HAP-1 (cell line): ENCODE measurements at regions not wholly inside any gene's neighbourhood (a gene's known extent, or its start where the extent isn't known, plus 50 kb on each side); places are given as distances from the start of the nearest gene placed in this dataset.
"Not testable (repeated sequence)": the region's sequence is repeated elsewhere in the genome, so short reads cannot be mapped to it uniquely, and the experiment has no call there.

ENCODE experiments used
- DNase-seq, 2 experiments: peaks; one replicate each; pipeline ENCODE4 v3.0.0-alpha.2; 2016 to 2020; ENCODE audit warnings: low spot score in 2 of 2
- H3K27me3 ChIP-seq: fragments of 250-450 bp; sonication (Bioruptor Pico); 2 replicates; pipeline ENCODE4 v1.5.1; 2020; ENCODE audit warnings: low read depth, mild to moderate bottlenecking, moderate library complexity
- H3K36me3 ChIP-seq: fragments of 250-450 bp; sonication (Bioruptor Pico); replicated peaks from 2 replicates; pipeline ENCODE4 v1.5.1; 2020; ENCODE audit warnings: mild to moderate bottlenecking
- H3K4me1 ChIP-seq: fragments of 250-450 bp; sonication (Bioruptor Pico); 2 replicates; pipeline ENCODE4 v1.5.1; 2020; ENCODE audit warnings: mild to moderate bottlenecking
- H3K4me3 ChIP-seq: fragments of 250-450 bp; sonication (Bioruptor Pico); 2 replicates; pipeline ENCODE4 v1.5.1; 2020; ENCODE audit warnings: mild to moderate bottlenecking, moderate library complexity
- H3K9me3 ChIP-seq: fragments of 250-450 bp; sonication (Bioruptor Pico); 2 replicates; pipeline ENCODE4 v1.5.1; 2020; ENCODE audit warnings: mild to moderate bottlenecking, moderate library complexity
- in situ Hi-C: fragments of 300-500 bp; cut with MboI; formaldehyde crosslinking; loops from 3 replicates; pipeline ENCODE4 v1.14.3; 2020; ENCODE audit warnings: low sequenced_read_pairs, inconsistent platforms, mixed read lengths

- no peak for DNase-seq
- Histone ChIP-seq H3K4me1 (no peaks in the 10 kb centered on the region), H3K27me3 (no peaks in the 10 kb centered on the region; the same call in 1 of the 2 replicates), H3K9me3 (no peaks in the 10 kb centered on the region), H3K4me3 (no peak overlapping the region), H3K36me3 (no peaks in the 10 kb centered on the region)
- in situ Hi-C loops: no loop called here
These were observed 148.3 kb downstream of the JRKL start for GRCh38 chr11:96538104-96538503.

DNA sequence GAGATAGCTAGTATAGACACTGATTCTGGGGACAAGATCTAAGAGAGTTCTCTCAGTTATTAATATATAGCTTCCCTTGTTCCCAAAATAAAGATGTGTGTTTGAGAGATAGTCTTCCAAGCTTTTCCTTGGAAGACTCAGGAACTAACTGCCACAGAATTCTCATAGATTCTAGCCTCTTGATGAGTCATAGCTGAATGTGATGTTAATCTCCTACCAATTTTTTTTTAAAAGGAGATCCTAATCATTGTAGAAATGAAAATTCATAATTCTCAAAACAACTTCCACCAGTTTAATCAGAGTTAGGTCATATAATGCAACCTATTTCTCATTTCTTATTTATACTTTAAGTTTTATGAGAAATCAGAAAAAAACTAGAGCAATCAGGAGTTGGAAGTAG is 148.8 kb downstream of the JRKL start:
- Histone ChIP-seq H3K4me3 (no peak overlapping the region), H3K36me3 (no peaks in the 10 kb centered on the region), H3K27me3 (no peaks in the 10 kb centered on the region; the same call in 1 of the 2 replicates), H3K4me1 (no peaks in the 10 kb centered on the region), H3K9me3 (no peaks in the 10 kb centered on the region)
- no peak for DNase-seq
- in situ Hi-C loops: no loop called here

DNA sequence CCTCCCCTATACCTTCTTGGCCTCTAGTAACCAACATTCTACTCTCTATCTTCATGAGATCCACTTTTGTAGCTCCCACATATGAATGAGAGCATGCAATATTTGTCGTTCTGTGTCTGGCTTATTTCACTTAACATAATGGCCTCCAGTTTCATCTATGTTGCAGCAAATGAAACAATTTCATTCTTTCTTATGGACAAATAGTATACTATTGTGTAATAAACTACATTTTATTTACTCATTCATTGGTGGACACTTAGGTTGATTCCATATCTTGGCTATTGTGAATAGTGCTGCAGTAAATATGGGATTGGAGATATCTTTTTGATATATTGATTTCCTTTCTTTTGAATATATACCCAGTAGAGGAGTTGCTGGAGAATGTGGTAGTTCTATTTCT is 151.1 kb downstream of the JRKL start:
- in situ Hi-C loops: no loop called here
- Histone ChIP-seq H3K36me3 (no peaks in the 10 kb centered on the region), H3K9me3 (no peaks in the 10 kb centered on the region), H3K4me3 (no peak overlapping the region), H3K4me1 (no peaks in the 10 kb centered on the region), H3K27me3 (no peaks in the 10 kb centered on the region)
- DNase-seq: no peak

GRCh38 chr11:96543177-96543576 is 153.4 kb downstream of the JRKL start:
- in situ Hi-C loops: no loop called here
- no peaks in the 10 kb centered on the region for H3K36me3 ChIP-seq
- H3K4me3 ChIP-seq: no peak overlapping the region
- H3K27me3 ChIP-seq: no peaks in the 10 kb centered on the region
- no peaks in the 10 kb centered on the region for H3K9me3 ChIP-seq
- H3K4me1 ChIP-seq: no peaks in the 10 kb centered on the region
- no peak for DNase-seq

GRCh38 chr11:96545192-96545591 is 155.4 kb downstream of the JRKL start:
- H3K9me3 ChIP-seq, H3K36me3 ChIP-seq, H3K4me1 ChIP-seq, H3K27me3 ChIP-seq, in situ Hi-C loops, DNase-seq, H3K4me3 ChIP-seq: not testable (repeated sequence)

GRCh38 chr11:96551136-96551535 is 161.3 kb downstream of the JRKL start:
- DNase-seq: no peak
- H3K9me3 ChIP-seq: no peaks in the 10 kb centered on the region
- in situ Hi-C loops: no loop called here
- peaks cover 3% of the 10 kb centered on the region; the same call in 1 of the 2 replicates for H3K27me3 ChIP-seq
- no peak overlapping the region for H3K4me3 ChIP-seq
- no peaks in the 10 kb centered on the region for H3K4me1 ChIP-seq
- no peaks in the 10 kb centered on the region for H3K36me3 ChIP-seq

GRCh38 chr11:96554236-96554820 is 164.5 kb downstream of the JRKL start:
- Histone ChIP-seq H3K4me3 (no peak overlapping the region), H3K4me1 (no peaks in the 10 kb centered on the region), H3K36me3 (no peaks in the 10 kb centered on the region), H3K9me3 (no peaks in the 10 kb centered on the region), H3K27me3 (peaks cover 3% of the 10 kb centered on the region; the same call in 1 of the 2 replicates)
- in situ Hi-C loops: no loop called here
- no peak for DNase-seq

GRCh38 chr11:96555826-96556225 is 166.0 kb downstream of the JRKL start:
- peak in 1 of 2 experiments; percentile 9 for DNase-seq
- H3K36me3 ChIP-seq, H3K4me1 ChIP-seq, H3K9me3 ChIP-seq, H3K4me3 ChIP-seq, H3K27me3 ChIP-seq, in situ Hi-C loops: not testable (repeated sequence)

DNA sequence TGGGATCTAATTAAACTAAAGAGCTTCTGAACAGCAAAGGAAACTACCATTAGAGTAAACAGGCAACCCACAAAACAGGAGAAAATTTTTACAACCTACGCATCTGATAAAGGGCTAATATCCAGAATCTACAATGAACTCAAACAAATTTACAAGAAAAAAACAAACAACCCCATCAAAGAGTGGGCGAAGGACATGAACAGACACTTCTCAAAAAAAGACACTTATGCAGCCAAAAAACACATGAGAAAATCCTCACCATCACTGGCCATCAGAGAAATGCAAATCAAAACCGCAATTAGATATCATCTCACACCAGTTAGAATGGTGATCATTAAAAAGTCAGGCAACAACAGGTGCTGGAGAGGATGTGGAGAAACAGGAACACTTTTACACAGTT is 170.9 kb downstream of the JRKL start:
- H3K9me3 ChIP-seq, H3K27me3 ChIP-seq, in situ Hi-C loops, H3K4me1 ChIP-seq, DNase-seq, H3K36me3 ChIP-seq, H3K4me3 ChIP-seq: not testable (repeated sequence)

GRCh38 chr11:96567176-96567575 is 177.4 kb downstream of the JRKL start:
- Histone ChIP-seq H3K4me1 (no peaks in the 10 kb centered on the region), H3K36me3 (no peaks in the 10 kb centered on the region), H3K4me3 (no peak overlapping the region), H3K9me3 (no peaks in the 10 kb centered on the region), H3K27me3 (no peaks in the 10 kb centered on the region)
- no peak for DNase-seq
- in situ Hi-C loops: no loop called here

DNA sequence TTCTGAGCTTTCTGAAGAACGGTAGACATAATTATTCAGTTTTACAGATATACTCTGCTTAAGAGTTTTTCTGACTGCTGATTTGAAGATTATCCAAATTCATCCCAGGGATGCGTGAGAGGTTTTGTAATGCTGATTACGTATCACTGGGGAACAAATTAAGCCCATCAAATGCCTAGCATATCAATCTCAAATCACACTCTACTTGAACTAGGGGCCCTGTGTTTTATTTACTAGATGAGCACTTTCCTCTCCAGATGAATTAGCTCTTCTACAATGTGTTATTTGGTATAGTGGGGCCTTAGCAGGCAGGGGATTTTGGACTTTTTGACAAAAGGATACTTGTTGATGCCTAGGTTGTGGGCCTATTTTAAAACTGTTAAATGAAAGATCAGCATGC is 177.9 kb downstream of the JRKL start:
- no peak for DNase-seq

DNA sequence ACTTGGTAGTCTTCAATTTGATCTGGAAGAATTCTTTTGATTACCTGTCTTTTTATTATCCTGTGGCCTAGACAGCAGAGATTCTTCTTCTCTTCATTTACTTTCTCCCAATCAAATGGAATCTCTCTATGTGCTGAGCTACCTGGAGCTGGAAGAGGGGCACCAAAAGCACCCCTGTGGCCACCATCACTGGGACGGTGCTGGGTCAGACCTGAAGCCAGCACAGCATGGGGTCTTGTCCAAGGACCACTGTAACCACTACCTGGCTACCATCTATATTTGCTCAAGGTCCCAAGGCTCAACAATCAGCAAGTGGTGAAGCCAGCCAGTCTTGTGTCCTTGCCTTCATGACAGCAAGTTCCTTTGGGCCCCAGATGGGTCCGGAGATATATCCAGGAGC is 186.6 kb downstream of the JRKL start:
- H3K4me3 ChIP-seq: no peak overlapping the region
- no peaks in the 10 kb centered on the region for H3K9me3 ChIP-seq
- no peaks in the 10 kb centered on the region for H3K4me1 ChIP-seq
- no peak for DNase-seq
- peaks cover 11% of the 10 kb centered on the region; the same call in 1 of the 2 replicates for H3K27me3 ChIP-seq
- H3K36me3 ChIP-seq: no peaks in the 10 kb centered on the region
- in situ Hi-C loops: no loop called here

More for the DNA sequence above, 177.9 kb downstream of the JRKL start:
- no peak overlapping the region for H3K4me3 ChIP-seq
- H3K27me3 ChIP-seq: no peaks in the 10 kb centered on the region
- in situ Hi-C loops: no loop called here
- no peaks in the 10 kb centered on the region for H3K4me1 ChIP-seq
- no peaks in the 10 kb centered on the region for H3K9me3 ChIP-seq
- H3K36me3 ChIP-seq: no peaks in the 10 kb centered on the region

GRCh38 chr11:96578379-96578778 is 188.6 kb downstream of the JRKL start:
- no peaks in the 10 kb centered on the region for H3K36me3 ChIP-seq
- H3K4me1 ChIP-seq: no peaks in the 10 kb centered on the region
- peaks cover 11% of the 10 kb centered on the region; the same call in 1 of the 2 replicates for H3K27me3 ChIP-seq
- no peak overlapping the region for H3K4me3 ChIP-seq
- DNase-seq: no peak
- H3K9me3 ChIP-seq: no peaks in the 10 kb centered on the region
- in situ Hi-C loops: no loop called here

DNA sequence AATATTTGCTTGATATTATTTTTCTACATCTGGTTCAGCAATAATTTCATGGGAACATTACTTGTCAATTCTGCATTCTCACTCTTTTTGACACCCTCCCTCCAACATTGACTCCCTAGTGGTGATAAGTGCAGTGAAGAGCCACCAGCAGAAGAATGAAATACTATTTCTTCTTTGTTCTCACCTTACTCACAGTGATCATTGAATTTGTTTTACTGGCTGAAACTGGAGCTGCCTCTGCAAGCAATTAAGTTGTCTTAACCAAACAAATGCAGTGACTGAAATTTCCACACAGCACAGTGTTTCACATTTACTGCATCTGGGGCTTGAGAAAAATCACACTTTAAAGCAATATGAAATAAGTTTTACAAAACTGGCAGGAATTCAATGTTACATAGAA is 189.8 kb downstream of the JRKL start:
- peaks cover 11% of the 10 kb centered on the region; the same call in 1 of the 2 replicates for H3K27me3 ChIP-seq
- H3K9me3 ChIP-seq: 0 out of 2 replicates have a peak, but pooled peaks cover 2% of the 10 kb centered on the region
- no peaks in the 10 kb centered on the region for H3K36me3 ChIP-seq
- in situ Hi-C loops: no loop called here
- no peaks in the 10 kb centered on the region for H3K4me1 ChIP-seq
- no peak for DNase-seq
- H3K4me3 ChIP-seq: no peak overlapping the region
